Common myeloid progenitor, CD34-positive (primary cell): ENCODE measurements at regions not wholly inside any gene's neighbourhood (a gene's known extent, or its start where the extent isn't known, plus 50 kb on each side); places are given as distances from the start of the nearest gene placed in this dataset.

Experiments used
- CTCF ChIA-PET: fragments of 350-600 bp; sonication (Branson Sonifier 250); formaldehyde crosslinking; loops from one replicate; lab custom pipeline; 2021; ENCODE audit warnings: antibody characterized with exemption; lab: Charles Lee
- POLR2A ChIA-PET: fragments of 350-600 bp; sonication (Branson Sonifier 250); formaldehyde crosslinking; loops from one replicate; lab custom pipeline; 2021; ENCODE audit warnings: antibody characterized with exemption; lab: Charles Lee
- DNase-seq, 3 donors: peaks; one replicate each; pipeline versions ENCODE4 v3.0.0 to v3.0.0-alpha.2; 2013
- H3K27ac ChIP-seq, 2 experiments: 1 replicate in 1 of 2; 2 replicates in 1 of 2; pipeline ENCODE4 v1.7.0; 2013; ENCODE audit warnings: inconsistent platforms in 2 of 2, low read length in 2 of 2, mild to moderate bottlenecking in 2 of 2, low read depth in 1 of 2, moderate library complexity in 1 of 2; ENCODE audit not compliant: severe bottlenecking in 2 of 2, insufficient read depth in 1 of 2, poor library complexity in 1 of 2
- H3K27me3 ChIP-seq, 5 experiments: replicated peaks in 2 of 5; 1 replicate in 3 of 5; 2 replicates in 2 of 5; pipeline versions ENCODE4 v1.6.1 to v1.7.0; 2013; ENCODE audit warnings: low read length in 4 of 5, mild to moderate bottlenecking in 2 of 5, moderate library complexity in 2 of 5, inconsistent platforms in 1 of 5; ENCODE audit not compliant: insufficient read depth in 5 of 5, control insufficient read depth in 4 of 5
- H3K36me3 ChIP-seq, 4 experiments: 1 replicate in 2 of 4; 2 replicates in 2 of 4; pipeline versions ENCODE4 v1.6.1 to v1.7.0; 2013; ENCODE audit warnings: low read length in 3 of 4, control low read depth in 1 of 4, mild to moderate bottlenecking in 1 of 4; ENCODE audit not compliant: control insufficient read depth in 4 of 4, insufficient read depth in 4 of 4
- H3K4me1 ChIP-seq, 4 experiments: 1 replicate in 3 of 4; 2 replicates in 1 of 4; pipeline versions ENCODE4 v1.6.1 to v1.7.1; 2013; ENCODE audit warnings: low read length in 3 of 4, mild to moderate bottlenecking in 3 of 4, control low read depth in 1 of 4, inconsistent platforms in 1 of 4, moderate library complexity in 1 of 4; ENCODE audit not compliant: control insufficient read depth in 4 of 4, insufficient read depth in 4 of 4; ENCODE audit errors: control extremely low read depth in 1 of 4
- H3K4me3 ChIP-seq, 7 experiments: 1 replicate in 4 of 7; 2 replicates in 3 of 7; pipeline versions ENCODE4 v1.5.1 to v1.7.0; 2013; ENCODE audit warnings: mild to moderate bottlenecking in 7 of 7, low read length in 6 of 7, moderate library complexity in 6 of 7, inconsistent platforms in 2 of 7, low read depth in 2 of 7, control low read depth in 1 of 7; ENCODE audit not compliant: insufficient read depth in 4 of 7, control insufficient read depth in 1 of 7; ENCODE audit errors: extremely low read depth in 1 of 7
- H3K9me3 ChIP-seq, 5 experiments: 1 replicate in 4 of 5; 2 replicates in 1 of 5; pipeline versions ENCODE4 v1.6.1 to v1.7.1; 2013; ENCODE audit warnings: low read length in 4 of 5, mild to moderate bottlenecking in 2 of 5, inconsistent platforms in 1 of 5, low read depth in 1 of 5, moderate library complexity in 1 of 5; ENCODE audit not compliant: control insufficient read depth in 4 of 5, insufficient read depth in 2 of 5; ENCODE audit errors: control extremely low read depth in 1 of 5
- WGBS: methylation state at CpG from one replicate; pipeline ENCODE4 v1.1.5; 2013; ENCODE audit not compliant: insufficient coverage; 5-methylcytosine and 5-hydroxymethylcytosine counted together

DNA sequence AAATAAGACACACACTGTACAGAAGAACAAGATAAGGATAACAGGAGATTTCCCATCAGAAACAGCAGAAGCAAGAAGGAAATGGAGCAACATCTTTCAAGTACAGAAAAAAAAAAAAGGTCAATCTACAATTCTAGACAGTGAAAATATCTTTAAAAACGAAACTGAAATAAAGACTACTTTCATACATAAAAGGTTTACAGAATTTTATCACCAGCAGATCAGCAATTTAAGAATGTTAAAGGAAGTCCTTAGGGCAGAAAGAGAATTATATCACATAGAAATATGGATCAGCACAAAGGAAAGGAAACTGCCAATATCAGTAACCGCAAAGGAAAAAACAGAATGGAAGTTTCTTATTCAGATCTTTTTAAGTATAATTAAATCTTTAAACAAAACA, 931.0 kb downstream of the EPHA4 start:
- Histone ChIP-seq H3K36me3 (no peaks in the 10 kb centered on the region), H3K4me1 (no peaks in the 10 kb centered on the region), H3K9me3 (no peaks in the 10 kb centered on the region), H3K4me3 (no peak overlapping the region), H3K27ac (no peak overlapping the region), H3K27me3 (no peaks in the 10 kb centered on the region)
- DNase-seq, result no peak
- ChIA-PET POLR2A (no interaction called here), CTCF (no interaction called here)
- no CpG with 5 or more reads among the region's 2 CpGs for WGBS

DNA sequence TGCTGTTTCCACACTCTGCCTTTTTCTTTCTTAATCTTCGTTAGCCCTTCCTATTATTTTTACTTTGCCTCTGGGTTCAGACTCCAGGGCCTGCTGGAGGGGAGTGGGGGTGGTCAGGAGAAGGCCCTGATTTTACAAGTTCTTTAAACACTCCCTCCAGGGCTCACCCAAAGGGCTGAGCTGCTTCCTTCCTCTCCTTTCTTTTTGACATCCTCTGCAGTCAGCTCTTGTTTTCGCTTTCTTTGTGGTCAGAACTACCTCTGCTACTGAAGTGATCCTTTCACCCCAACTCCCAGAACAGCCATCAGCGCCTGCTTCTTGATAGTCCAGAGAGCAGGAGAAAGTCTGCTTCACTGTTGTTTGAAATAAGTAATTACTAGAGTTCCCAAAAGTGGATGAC, 925.7 kb downstream of the EPHA4 start:
- WGBS, result no CpG with 5 or more reads among the region's 3 CpGs
- Histone ChIP-seq H3K4me1 (peaks cover 0 to 5% (median 0%) of the 10 kb centered on the region in 4 experiments), H3K27ac (no peak overlapping the region), H3K9me3 (no peaks in the 10 kb centered on the region), H3K27me3 (peaks cover 0 to under 1% (median 0%) of the 10 kb centered on the region in 5 experiments), H3K36me3 (no peaks in the 10 kb centered on the region), H3K4me3 (no peak overlapping the region)
- ChIA-PET POLR2A (no interaction called here), CTCF (no interaction called here)
- DNase-seq, result no peak

- Histone ChIP-seq H3K4me1 (peaks cover 0 to 5% (median 0%) of the 10 kb centered on the region in 4 experiments), H3K9me3 (no peaks in the 10 kb centered on the region), H3K36me3 (no peaks in the 10 kb centered on the region), H3K4me3 (no peak overlapping the region), H3K27me3 (peaks cover 0 to 1% (median 0%) of the 10 kb centered on the region in 5 experiments), H3K27ac (no peak overlapping the region)
- 94% methylated on average over 2 of the region's 2 CpGs for WGBS
- DNase-seq, result no peak
- ChIA-PET CTCF (no interaction called here), POLR2A (no interaction called here)
Measured at GRCh38 chr2:220648628-220649027, 923.5 kb downstream of the EPHA4 start.

GRCh38 chr2:220653776-220654175, 918.3 kb downstream of the EPHA4 start:
- ChIA-PET CTCF (no interaction called here), POLR2A (no interaction called here)
- Histone ChIP-seq H3K36me3 (no peaks in the 10 kb centered on the region), H3K4me1 (no peaks in the 10 kb centered on the region), H3K4me3 (no peak overlapping the region), H3K27ac (no peak overlapping the region), H3K9me3 (no peaks in the 10 kb centered on the region), H3K27me3 (peaks cover 0 to 1% (median 0%) of the 10 kb centered on the region in 5 experiments)
- no CpG with 5 or more reads among the region's 2 CpGs for WGBS
- no peak for DNase-seq

DNA sequence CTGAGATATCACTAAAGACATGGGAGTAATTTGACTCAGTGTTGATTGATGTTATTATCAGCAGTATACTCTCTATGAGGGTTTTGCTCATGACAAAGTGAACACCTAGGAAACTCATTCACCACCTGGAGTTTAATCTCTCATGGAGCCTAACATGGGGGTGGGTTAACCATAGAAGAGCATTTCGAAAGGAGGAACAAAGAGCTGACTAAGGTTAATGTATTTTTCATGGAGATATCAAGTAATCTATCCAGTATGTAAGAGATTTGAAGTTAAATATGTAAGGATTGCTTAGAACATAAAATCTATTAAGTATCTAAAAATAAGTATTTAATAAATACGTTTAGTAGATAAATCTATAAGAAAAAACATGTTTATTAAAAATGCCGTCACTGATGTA, 917.8 kb downstream of the EPHA4 start:
- no CpG with 5 or more reads among the region's 3 CpGs for WGBS
- Histone ChIP-seq H3K36me3 (no peaks in the 10 kb centered on the region), H3K27ac (no peak overlapping the region), H3K9me3 (no peaks in the 10 kb centered on the region), H3K4me1 (no peaks in the 10 kb centered on the region), H3K4me3 (no peak overlapping the region), H3K27me3 (peaks cover 0 to 1% (median 0%) of the 10 kb centered on the region in 5 experiments)
- ChIA-PET CTCF (no interaction called here), POLR2A (no interaction called here)
- no peak for DNase-seq

DNA sequence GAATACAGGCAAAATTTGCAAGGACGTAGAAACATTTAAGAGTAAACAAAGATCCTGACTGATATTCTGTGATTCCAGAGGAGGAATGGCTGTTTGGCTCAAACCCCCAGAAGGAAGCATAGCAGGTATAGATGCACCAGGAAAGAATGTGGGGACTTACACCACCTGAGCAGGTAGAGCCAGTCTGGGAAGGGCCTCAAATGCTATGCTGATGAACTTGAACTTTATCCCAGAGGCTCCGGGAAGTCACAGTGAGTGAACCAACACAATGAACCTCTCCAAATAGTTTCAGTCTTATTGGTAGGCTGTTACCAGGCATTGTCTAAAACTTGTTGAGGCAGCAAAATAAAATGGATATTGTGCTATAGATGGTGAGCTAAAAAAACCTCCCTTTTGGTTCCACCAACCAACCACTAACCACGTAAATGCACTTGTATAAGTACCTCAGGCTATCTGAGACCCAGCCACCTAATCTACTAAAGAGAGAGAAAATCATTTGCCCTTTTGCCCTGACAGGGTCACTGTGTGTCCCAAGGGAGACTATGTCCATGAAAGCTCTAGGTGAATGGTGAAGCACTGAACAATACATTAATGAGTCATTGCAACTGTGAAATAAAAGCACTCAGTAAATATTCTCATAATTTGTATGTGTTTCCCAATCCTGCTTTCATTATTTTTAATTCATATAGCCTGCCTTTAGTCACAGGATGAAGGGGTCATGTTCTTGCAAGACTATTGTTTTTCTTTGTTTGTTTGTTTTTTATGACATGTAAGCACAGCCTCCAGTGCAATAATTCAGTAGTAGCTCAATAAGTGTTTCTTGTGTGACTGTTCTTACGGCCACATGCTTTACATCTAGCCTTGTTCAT, 911.6 kb downstream of the EPHA4 start:
- Histone ChIP-seq H3K27ac (no peak overlapping the region), H3K9me3 (no peaks in the 10 kb centered on the region), H3K4me1 (no peaks in the 10 kb centered on the region), H3K4me3 (no peak overlapping the region), H3K27me3 (no peaks in the 10 kb centered on the region), H3K36me3 (no peaks in the 10 kb centered on the region)
- WGBS, result 100% methylated on average over 2 of the region's 4 CpGs
- ChIA-PET CTCF (no interaction called here), POLR2A (no interaction called here)
- DNase-seq, result no peak

- Histone ChIP-seq H3K4me1 (no peaks in the 10 kb centered on the region), H3K27me3 (no peaks in the 10 kb centered on the region), H3K4me3 (no peak overlapping the region), H3K27ac (no peak overlapping the region), H3K9me3 (no peaks in the 10 kb centered on the region), H3K36me3 (no peaks in the 10 kb centered on the region)
- WGBS, result 100% methylated on average over 3 of the region's 3 CpGs
- POLR2A ChIA-PET, result no interaction called here
- DNase-seq, result no peak
- CTCF ChIA-PET, result no interaction called here
Measured at GRCh38 chr2:220662431-220662830, 909.7 kb downstream of the EPHA4 start.
